Inferior parietal cortex (tissue), 1 donor: ENCODE measurements at regions not wholly inside any gene's neighbourhood (a gene's known extent, or its start where the extent isn't known, plus 50 kb on each side); places are given as distances from the start of the nearest gene placed in this dataset.

Experiments used
- DNase-seq: peaks from one replicate; pipeline ENCODE4 v3.0.0-alpha.2; 2016; ENCODE audit errors: extremely low spot score

- DNase-seq: no peak
These were observed 653.4 kb downstream of the HDGFL1 start for GRCh38 chr6:23222724-23223123.

- DNase-seq: no peak
These were observed 655.2 kb downstream of the HDGFL1 start for GRCh38 chr6:23224540-23224939.

- no peak for DNase-seq
These were observed 659.2 kb downstream of the HDGFL1 start for GRCh38 chr6:23228439-23229024.

GRCh38 chr6:23243854-23244253 lies 674.5 kb downstream of the HDGFL1 start:
- DNase-seq: no peak

- DNase-seq: no peak
These were observed 674.9 kb downstream of the HDGFL1 start for GRCh38 chr6:23244300-23244699.

GRCh38 chr6:23245572-23245971 lies 676.2 kb downstream of the HDGFL1 start:
- DNase-seq: no peak

- DNase-seq: no peak
These were observed 677.5 kb downstream of the HDGFL1 start for GRCh38 chr6:23246896-23247295.

- no peak for DNase-seq
These were observed 681.2 kb downstream of the HDGFL1 start for GRCh38 chr6:23250556-23250955.

GRCh38 chr6:23262864-23263263 lies 693.5 kb downstream of the HDGFL1 start:
- no peak for DNase-seq

GRCh38 chr6:23265270-23265669 lies 695.9 kb downstream of the HDGFL1 start:
- no peak for DNase-seq

- DNase-seq: no peak
These were observed 697.2 kb downstream of the HDGFL1 start for GRCh38 chr6:23266536-23266935.

GRCh38 chr6:23267651-23268050 lies 698.3 kb downstream of the HDGFL1 start:
- no peak for DNase-seq

- DNase-seq: no peak
These were observed 699.0 kb downstream of the HDGFL1 start for GRCh38 chr6:23268348-23268747.

- no peak for DNase-seq
These were observed 700.1 kb downstream of the HDGFL1 start for GRCh38 chr6:23269436-23269835.

- DNase-seq: no peak
These were observed 703.2 kb downstream of the HDGFL1 start for GRCh38 chr6:23272536-23272935.

GRCh38 chr6:23277521-23278179 lies 708.3 kb downstream of the HDGFL1 start:
- DNase-seq: peak; percentile 29

GRCh38 chr6:23278180-23278532 lies 708.8 kb downstream of the HDGFL1 start:
- no peak for DNase-seq

GRCh38 chr6:23280437-23280836 lies 711.1 kb downstream of the HDGFL1 start:
- DNase-seq: peak; percentile 47

GRCh38 chr6:23282252-23283021 lies 713.1 kb downstream of the HDGFL1 start:
- DNase-seq: no peak

GRCh38 chr6:23293653-23294052 lies 724.3 kb downstream of the HDGFL1 start:
- no peak for DNase-seq

- DNase-seq: no peak
These were observed 732.2 kb downstream of the HDGFL1 start for GRCh38 chr6:23301556-23301955.

GRCh38 chr6:23302514-23302913 lies 733.1 kb downstream of the HDGFL1 start:
- DNase-seq: no peak

GRCh38 chr6:23305325-23305943 lies 736.1 kb downstream of the HDGFL1 start:
- no peak for DNase-seq
